HL-60/S4 treated with phorbol 12-myristate 13-acetate at 8.2 ng/mL for 4 days and 3 days (cell line): ENCODE measurements at regions not wholly inside any gene's neighbourhood (a gene's known extent, or its start where the extent isn't known, plus 50 kb on each side); places are given as distances from the start of the nearest gene placed in this dataset.

ENCODE experiments used
- in situ Hi-C: fragments of 300-500 bp; cut with MboI; formaldehyde crosslinking; loops from 2 replicates; pipeline ENCODE4 v1.15.0; 2022; ENCODE audit warnings: low sequenced_read_pairs

DNA sequence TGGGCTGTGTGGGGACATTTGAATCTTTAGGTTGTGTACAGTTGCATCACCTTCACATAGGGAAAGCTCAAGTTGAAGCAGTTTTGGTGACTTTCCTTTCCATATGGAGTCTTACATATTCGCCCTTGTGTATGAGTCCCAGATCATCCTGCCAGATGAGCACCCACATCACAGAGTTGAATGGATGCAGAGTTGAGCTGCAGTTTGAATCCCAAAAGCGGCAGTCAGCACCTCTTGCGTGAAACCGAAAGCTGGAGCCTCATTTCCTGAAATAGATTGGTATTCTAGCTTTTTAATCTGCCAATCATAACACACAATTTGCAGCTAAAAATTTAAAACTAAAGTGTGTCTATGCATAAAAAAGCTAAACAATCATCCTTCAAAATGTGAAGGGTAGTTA is 162.9 kb upstream of the DIPK2B start:
- in situ Hi-C loops: no loop called here

DNA sequence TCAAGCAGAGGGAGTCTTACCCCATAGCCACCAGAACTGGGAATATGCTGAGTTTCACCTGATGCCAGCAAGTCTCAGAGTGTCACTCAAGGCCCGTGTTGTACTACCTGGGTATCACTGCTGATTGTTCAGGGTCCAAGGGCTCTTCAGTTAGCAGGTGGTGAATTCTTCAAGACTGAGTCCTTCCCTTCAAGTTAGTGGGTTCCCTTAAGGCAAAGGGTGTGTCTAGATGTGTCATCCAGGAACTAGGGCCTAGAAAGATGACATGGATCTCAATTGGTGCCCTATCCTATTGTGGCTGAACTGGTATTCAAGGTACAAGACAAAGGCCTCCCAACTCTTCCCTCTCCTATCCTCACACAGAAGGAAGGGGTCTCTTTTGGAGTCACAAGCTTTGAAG is 159.9 kb upstream of the DIPK2B start:
- in situ Hi-C loops: no loop called here

DNA sequence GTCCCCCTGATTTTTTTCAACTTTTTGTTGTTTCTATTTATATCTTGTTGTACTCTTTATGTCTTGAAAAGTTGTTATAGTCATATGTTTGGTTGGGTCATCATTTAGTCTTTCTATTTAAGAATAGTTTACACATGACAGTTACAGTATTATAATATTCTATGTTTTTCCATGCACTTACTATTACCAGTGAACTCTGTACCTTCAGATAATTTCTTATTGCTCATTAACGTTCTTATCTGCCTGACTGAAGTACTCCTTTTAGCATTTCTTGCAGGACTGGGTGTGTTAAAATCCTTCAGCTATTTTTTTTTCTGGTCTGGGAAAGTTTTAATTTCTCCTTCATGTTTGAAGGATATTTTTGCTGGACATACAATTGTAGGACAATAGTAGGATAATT is 157.7 kb upstream of the DIPK2B start:
- in situ Hi-C loops: no loop called here

DNA sequence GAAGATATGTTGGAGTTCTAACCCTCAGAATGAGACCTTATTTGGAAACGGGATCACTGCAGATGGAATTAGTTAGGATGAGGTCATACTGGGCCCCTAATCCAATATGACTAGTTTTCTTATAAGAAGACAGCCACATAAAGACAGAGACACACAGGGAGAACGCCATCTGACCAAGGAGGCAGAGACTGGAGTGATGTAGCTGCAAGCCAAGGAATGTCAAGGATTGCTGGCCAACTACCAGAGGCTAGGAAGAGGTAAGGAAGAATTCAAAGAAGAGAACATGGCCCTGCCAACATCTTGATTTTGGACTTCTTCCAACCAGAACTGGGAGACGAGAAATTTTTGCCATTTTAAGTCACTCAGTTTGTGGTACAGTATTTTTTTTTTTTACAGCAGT is 152.8 kb upstream of the DIPK2B start:
- in situ Hi-C loops: no loop called here

DNA sequence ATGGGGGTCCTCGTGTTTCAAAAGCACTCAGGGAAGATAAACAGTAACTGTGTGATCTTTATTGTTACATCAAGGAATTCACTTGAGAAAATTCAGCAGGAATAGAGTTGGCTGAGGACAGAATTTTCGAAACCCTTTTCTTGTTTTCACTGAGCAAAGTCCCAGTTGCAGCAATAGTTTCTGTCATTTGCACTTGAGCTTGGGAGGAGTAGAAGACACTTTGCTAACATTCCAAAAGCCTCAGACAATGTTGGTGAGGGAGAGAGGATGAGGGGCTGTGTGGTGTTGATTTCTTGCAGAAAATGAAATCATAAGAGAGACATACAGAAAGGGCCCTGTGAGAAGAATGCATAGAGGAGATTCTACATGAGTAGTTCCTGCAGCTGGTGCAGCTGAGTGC is 151.9 kb upstream of the DIPK2B start:
- in situ Hi-C loops: no loop called here

DNA sequence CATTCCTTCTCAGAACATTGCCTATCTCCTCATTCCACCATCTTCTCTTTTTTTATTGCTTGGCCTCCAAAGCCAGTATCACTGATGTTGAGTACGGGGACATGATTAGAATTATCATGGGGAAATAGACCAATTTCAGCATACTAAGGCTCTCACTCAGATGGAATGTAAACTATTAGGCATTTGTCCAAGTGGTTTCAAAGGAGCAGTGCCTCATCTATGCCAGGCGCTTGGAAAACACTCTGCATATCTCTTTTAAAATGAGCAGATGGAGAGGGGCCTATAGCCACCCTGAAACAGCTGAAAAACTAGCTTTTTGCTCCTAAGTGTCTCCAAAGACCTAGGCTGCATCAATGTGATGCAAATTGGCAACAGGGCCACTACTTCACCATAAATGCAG is 150.8 kb upstream of the DIPK2B start:
- in situ Hi-C loops: no loop called here

DNA sequence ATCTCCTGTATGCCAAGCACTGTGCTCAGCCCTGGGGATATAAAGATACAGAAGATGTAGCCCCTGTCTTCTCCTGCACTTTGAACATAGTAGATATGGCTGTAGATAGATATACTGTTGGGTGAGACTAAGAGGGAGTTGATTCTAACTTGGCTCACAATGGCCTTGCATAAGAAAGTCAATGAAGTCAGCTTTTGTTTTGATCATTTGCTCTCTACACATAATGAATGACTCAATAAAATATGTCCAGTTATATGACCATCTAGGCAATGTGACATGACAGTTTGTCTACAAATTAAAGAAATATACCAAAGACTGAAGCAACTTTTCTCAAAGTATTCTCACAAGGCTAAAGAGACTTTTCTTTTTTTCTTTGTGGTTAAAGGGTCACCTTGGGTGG is 147.6 kb upstream of the DIPK2B start:
- in situ Hi-C loops: no loop called here

DNA sequence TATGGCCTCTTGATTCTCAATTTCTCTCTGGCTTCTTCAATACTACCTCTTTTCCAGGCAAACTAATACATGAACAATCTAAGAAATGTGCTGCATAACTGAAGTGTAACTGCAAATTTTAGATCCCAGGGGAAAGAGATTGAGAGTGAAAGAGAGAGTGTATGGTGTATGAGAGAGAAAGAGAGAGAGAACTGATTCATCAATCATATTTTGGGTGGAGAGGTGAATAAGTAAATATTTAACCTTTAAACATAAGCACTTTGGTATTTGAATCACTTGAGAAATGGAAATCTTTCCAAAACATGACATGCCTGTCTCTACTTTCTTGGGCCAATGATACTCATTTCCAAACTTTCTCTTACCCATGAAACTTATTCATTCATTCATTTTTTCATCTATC is 147.2 kb upstream of the DIPK2B start:
- in situ Hi-C loops: no loop called here

DNA sequence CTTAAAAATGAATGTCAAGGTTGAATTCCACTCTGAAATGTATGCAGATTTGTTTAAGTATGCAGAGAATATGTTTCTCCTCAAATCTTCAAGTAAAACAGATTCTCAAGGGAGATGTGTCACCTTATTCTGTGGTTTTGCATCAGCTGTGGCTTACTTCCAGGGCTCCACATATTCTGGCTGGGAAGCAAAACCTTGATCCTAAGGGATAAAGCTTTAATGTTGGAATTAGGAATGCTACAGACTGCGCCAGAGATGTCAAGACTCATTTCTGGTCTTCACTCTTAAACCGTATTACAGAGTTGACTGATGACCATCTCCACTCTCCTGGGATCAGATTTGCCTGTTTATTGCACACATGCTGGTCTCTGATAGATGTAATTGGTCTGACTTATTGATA is 143.9 kb upstream of the DIPK2B start:
- in situ Hi-C loops: no loop called here

DNA sequence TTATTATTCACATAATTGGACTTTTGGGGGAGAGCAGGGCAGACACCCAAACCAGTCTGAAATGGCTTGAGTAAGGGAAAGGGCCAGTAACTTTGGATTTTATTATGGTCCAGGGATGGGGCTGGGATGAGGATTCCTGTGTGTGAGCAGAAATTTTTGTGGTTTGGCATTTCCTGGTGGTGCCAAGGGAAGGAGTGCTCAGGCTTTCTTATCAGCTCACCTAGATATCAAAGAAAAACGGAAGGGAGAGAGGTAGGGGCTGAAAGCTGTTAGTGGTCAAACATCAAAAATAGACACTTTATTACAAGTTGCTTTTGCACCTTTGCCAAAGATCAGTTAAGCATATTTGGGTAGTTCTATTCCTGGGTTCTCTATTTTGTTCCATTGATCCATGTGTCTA is 128.5 kb upstream of the DIPK2B start:
- in situ Hi-C loops: no loop called here

DNA sequence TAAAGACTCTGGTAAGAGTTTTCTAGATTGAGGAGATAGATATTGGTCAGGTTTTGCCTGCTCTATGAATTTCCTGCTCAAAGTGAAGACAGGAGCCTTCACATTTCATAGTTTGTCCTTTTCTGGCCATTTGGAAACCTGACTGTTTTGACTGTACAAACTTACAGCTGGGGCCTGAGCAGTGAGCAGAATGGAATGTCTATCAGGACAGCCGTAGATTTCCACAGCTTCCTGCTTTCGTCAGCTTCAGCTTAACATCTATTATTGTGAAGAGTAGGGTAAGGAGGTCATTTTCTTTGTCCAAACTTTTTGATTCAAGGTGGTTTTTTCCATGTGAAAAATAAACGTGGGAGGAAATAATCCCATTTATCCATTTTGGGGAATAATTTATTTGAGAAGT is 124.3 kb upstream of the DIPK2B start:
- in situ Hi-C loops: no loop called here

DNA sequence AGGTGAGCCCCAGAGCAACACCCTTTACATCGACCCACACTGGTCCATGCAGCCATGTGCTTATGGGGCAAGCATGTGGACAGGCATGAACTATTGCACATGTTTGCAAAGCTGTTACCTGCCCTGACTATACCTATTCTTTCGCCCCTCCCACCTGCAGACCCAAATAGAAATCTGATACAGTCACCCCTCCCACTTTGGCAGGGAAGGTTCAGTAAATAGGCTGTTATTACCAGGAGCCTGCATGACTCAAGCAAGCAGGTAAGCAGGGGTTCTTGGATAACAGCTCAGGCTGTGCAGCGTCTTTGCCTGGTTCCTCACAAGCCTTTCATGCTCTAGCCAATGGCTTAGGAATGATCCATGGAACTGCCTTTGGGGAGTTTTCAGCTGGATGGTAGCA is 122.7 kb upstream of the DIPK2B start:
- in situ Hi-C loops: no loop called here

DNA sequence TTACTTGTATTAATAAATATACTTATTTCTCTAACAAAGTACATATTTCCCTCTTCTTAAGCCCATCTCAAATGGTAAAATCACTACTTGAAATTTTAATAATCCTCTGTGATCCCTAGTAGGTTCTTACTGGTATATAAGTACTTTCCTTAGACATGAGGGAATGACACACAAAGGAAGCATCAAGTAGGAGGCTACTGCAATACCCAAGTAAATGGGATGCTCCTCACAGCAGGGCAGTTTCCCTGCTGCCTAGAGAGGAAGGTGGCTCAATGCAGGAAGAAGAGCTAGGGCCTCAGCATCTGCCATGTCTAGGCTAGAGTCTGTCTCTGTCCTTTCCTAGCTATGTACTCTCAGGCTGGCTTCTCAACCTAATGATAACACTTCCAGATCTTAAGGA is 122.1 kb upstream of the DIPK2B start:
- in situ Hi-C loops: no loop called here

DNA sequence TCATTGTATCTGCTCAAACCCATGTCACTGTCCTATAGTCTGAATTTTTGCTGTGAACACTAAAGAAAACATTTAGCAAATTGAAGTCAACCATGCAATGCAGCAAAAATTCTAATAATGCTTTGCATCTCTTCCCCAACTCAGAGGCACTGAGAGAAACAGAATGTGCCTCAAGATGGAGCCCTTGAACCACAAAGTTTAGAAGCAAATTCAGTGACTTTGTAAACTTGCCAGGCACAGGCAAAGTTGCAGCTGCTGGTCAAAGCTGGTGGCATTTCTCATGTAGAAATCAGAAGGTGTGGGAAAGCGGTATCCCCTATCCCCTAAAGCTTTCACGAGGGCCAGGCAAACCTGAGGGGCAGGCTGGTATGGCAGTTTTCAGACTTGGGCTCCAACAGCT is 121.7 kb upstream of the DIPK2B start:
- in situ Hi-C loops: no loop called here

DNA sequence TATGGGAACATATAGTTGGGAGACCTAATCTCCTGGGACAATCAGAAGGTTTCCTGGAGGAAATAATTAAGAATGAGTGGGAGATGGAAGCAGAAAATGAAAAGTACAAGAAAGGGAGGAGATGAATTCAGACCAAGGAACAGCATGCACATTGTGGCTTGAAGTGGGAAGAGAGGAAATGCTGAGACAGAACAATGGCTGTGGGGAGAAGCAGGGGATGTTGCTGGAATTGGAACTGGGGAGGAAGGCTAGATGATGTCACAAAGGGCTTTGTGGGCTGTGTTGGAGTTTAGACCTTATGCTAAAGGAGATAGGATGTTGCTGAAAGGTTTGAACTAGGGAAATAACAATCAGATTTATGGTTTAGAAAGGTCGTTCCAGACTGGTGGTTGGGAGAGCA is 119.5 kb upstream of the DIPK2B start:
- in situ Hi-C loops: no loop called here

DNA sequence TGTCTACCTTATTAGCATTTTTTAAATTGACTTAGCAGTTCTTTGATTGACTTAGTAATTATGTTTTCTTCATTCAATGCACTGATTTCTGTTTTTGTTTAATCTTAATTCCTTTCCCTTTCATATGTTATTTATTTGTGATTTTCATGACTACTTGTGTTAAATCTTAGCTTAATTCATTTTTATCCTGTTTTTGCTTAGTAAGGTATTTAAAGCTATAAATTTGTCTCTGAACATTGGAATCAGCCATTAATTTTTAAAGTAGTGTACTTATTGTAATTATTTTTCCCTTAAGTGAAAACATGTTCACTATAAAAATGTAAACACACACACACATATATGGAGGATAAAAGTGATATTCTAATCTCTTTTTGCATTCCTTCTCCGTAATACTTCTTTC is 109.1 kb upstream of the DIPK2B start:
- in situ Hi-C loops: no loop called here

DNA sequence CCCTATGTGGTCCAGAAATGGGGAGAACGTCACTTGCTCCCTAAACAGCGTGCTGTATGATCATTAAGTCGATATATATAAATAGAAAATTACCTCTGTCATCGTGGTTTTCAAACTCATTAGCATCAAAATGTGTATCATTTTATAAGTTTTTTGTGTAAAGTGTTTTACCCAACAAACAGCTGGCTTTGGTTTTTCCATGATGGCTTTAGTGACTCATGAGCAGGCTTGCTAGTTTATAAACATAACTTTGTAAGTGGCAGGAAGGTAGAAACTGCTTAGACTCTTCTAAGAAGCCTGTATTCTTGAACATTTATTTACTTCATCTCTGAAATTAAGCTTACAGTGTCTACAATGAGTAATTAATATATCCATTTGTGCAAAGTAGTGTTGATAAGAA is 108.4 kb upstream of the DIPK2B start:
- in situ Hi-C loops: no loop called here

DNA sequence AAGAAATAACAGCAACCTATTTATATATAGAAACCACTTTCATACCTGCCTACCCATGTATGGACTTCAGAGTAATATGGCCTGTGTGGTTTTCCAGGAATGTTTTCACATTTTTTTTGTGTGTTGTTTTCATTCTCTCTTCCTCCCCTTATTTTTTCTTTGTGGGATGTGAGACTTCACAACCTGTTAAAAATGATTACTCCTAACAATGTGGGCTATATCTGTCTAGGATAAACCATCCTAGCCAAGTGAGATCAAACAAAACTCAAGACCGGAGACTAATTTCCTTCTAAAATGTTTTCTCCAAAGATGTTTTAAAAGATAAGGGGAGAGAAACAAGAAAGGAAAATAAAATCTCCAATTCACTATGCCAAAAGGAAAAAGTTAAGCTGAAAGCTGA is 106.1 kb upstream of the DIPK2B start:
- in situ Hi-C loops: no loop called here

DNA sequence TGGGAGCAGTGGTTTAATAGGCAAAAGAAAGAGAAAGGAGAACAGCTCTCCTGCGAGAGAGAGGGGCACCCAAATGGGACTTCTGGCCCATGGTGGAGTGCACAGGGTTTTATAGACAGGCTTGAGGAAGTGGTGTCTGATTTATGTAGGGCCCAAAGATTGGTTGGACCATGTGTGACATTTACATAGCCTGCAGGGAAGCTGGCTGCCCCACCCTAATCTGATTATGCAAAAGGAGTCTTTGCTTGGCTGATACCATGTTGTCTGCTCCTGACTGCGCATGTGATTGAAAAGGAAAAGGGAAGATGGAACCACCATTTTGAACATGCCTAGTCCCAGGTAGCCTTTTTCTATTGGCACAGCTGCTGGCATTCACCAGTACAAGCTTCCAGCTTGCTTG is 100.0 kb upstream of the DIPK2B start:
- in situ Hi-C loops: no loop called here

DNA sequence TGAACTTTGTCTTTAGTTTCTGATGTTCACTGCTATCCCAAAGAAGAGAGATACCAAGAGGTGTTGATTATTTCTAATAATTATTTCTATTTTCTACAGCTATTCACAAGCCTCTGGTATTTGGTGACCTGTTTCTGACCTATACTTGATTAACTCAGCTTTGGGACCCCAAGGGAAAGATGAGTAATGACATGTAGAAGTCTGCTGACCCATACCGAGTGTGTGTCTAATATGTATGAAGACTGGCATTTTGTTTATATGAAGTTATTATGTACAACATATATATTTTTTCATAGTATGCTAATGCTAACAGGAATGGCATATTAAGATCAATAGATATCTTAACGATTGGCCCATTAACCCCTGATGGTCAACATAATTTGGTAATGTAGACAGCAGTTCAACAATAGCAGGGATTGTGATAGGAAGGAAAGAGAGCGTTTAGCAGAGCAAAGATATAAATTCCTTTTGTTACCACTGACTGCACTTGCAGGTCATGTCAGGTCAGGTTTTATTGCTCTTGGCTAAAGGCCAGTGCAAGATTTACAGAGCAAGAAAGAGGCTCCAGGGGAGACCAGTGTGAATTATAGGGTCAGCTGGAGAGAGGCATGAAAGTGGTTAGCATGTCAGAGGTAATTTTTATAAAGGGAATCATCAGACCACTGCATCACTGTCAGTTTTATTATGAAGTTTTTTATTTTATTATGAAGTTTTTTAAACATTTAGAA is 94.7 kb upstream of the DIPK2B start:
- in situ Hi-C loops: no loop called here

DNA sequence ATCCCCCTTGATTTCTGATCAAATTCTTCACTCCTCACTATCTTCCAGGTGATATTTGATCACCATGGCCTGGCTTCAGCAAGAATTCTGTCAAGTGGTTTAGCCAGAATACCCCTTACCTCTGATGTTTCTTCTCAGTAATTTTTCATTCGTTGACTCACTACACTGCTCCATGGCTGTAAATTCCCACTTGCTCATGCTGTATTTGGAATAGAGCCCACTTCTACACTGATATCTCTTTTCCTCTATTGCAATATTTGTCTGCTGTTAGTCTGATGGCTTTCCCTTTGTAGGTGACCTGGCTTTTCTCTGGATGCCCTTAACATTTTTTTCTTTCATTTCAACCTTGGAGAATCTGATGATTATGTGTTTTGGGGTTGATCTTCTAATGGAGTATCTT is 73.9 kb upstream of the DIPK2B start:
- in situ Hi-C loops: no loop called here

DNA sequence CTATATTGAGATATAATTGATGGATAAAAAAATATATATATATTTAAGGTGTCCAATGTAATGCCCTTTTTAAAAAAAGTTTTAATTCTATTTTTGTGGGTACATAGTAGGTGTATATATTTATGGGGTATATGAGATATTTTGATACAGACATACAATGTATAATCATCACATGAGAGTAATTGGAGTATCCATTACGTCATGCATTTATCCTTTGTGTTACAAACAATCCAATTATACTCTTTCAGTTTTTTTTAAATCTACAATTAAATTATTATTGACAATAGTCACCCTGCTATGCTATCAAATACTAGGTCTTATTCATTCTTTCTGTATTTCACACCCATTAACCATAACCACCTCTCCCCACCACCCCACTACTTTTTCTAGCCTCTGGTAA is 66.3 kb upstream of the DIPK2B start:
- in situ Hi-C loops: no loop called here

DNA sequence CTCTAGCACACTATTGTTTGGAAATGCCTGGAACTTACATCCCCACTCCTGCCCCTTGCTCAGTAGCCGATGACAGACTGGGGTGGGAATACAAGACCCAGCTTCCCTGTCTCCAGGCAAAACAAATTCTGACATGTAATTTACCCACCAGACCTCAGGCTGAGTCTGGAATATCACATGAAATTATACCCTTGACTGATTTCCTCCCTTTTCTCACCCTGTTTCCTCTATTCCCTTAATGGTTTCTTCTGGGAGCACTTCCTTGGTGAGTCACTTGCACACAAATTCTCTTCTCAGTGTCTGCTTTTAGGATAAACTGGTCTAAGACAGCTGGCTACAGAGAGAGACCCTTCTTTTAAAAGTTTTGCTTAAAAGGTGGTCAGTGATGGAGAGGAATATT is 65.8 kb upstream of the DIPK2B start:
- in situ Hi-C loops: no loop called here

DNA sequence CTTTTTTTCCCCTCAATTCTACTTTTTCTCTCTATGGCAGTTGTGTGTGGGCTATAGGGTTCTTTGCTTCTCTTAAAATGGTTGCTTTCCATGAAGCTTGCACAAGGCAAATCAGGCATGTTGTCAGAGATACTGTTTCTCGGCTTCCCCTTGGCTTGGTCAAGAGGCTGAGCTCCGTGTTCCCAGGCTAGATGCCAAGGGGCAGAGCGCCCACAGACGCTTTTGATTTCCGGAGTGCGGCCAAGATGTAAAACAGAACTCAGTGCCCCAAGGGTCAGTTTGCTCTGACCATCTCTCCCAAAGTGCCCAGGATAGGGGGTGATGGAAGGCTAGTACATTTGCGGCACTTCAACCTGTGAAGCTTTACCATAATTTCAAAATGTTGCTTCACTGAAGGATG is 64.2 kb upstream of the DIPK2B start:
- in situ Hi-C loops: no loop called here
